ENCODE measurements at regions not wholly inside any gene's neighbourhood (a gene's known extent, or its start where the extent isn't known, plus 50 kb on each side); places are given as distances from the start of the nearest gene placed in this dataset.
"Not testable (repeated sequence)": the region's sequence is repeated elsewhere in the genome, so short reads cannot be mapped to it uniquely, and the experiment has no call there.

GRCh38 chr16:33634057-33634456 is 174.6 kb downstream of the TP53TG3F start:
- not testable (repeated sequence) for TF ChIP-seq POLR2A (IDR thresholded peaks at IDR 0.05); POLR2AphosphoS5 (IDR thresholded peaks at IDR 0.05; ENCODE audit: insufficient read depth in 1 of 2, low read depth in 1 of 2); CTCF (IDR thresholded peaks at IDR 0.05)

All from vagina (tissue), 2 donors.